Muscle of leg (tissue), 3 donors: ENCODE measurements at regions not wholly inside any gene's neighbourhood (a gene's known extent, or its start where the extent isn't known, plus 50 kb on each side); places are given as distances from the start of the nearest gene placed in this dataset.

Source experiments
- DNase-seq: peaks from one replicate; pipeline ENCODE4 v3.0.0; 2013
- H3K27ac ChIP-seq: one replicate; pipeline ENCODE4 v1.5.1; 2013; ENCODE audit warnings: mild to moderate bottlenecking, low read length, control low read depth
- H3K27me3 ChIP-seq: one replicate; pipeline ENCODE4 v1.6.1; 2013; ENCODE audit warnings: low read length; ENCODE audit not compliant: control insufficient read depth, insufficient read depth
- H3K36me3 ChIP-seq: one replicate; pipeline ENCODE4 v1.6.1; 2013; ENCODE audit warnings: low read length; ENCODE audit not compliant: control insufficient read depth, insufficient read depth
- H3K4me1 ChIP-seq: one replicate; pipeline ENCODE4 v1.6.1; 2013; ENCODE audit warnings: low read length; ENCODE audit not compliant: control insufficient read depth, insufficient read depth
- H3K4me3 ChIP-seq: one replicate; pipeline ENCODE4 v1.5.1; 2013; ENCODE audit warnings: low read length, control low read depth
- H3K9me3 ChIP-seq: replicated peaks from 2 replicates; pipeline ENCODE4 v1.6.1; 2013; ENCODE audit warnings: low read depth, low read length; ENCODE audit not compliant: control insufficient read depth
- whole genome bisulfite sequencing: methylation state at CpG from one replicate; pipeline ENCODE4 v1.1.5; 2013; ENCODE audit warnings: missing lambda C conversion rate; ENCODE audit not compliant: insufficient coverage; 5-methylcytosine and 5-hydroxymethylcytosine counted together

GRCh38 chr2:163207693-163208370 lies 369.3 kb upstream of the KCNH7 start:
- Histone ChIP-seq H3K9me3 (no peaks in the 10 kb centered on the region), H3K27ac (no peak overlapping the region), H3K36me3 (no peaks in the 10 kb centered on the region), H3K4me1 (no peaks in the 10 kb centered on the region), H3K27me3 (no peaks in the 10 kb centered on the region), H3K4me3 (no peak overlapping the region)
- DNase-seq, result no peak
- 80% methylated on average over 1 of the region's 2 CpGs for WGBS

GRCh38 chr2:163205589-163206254 lies 367.2 kb upstream of the KCNH7 start:
- no peak for DNase-seq
- Histone ChIP-seq H3K9me3 (no peaks in the 10 kb centered on the region), H3K4me1 (no peaks in the 10 kb centered on the region), H3K27ac (no peak overlapping the region), H3K27me3 (no peaks in the 10 kb centered on the region), H3K36me3 (no peaks in the 10 kb centered on the region), H3K4me3 (no peak overlapping the region)
- WGBS, result 79% methylated on average over 3 of the region's 7 CpGs

DNA sequence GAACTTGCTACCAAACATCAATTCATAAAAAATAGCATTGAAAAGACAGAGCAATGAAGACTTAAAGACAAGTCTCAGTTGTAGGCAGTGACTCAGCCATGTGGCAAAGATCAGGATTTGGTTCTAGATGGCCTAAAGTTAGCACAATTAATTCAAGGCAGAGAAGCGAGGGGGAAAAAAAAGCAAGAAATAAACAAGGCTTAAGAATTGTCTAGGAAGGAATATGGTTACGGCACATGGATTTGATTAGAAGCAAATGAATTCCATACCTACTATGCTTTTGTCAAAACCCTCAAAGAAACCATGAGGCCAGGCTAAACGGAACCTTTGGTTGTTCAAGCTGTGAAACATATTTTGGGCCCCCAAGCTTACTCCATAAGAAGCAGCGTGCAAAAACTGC lies 362.2 kb upstream of the KCNH7 start:
- no CpG with 5 or more reads among the region's 4 CpGs for WGBS
- Histone ChIP-seq H3K4me3 (no peak overlapping the region), H3K4me1 (no peaks in the 10 kb centered on the region), H3K36me3 (no peaks in the 10 kb centered on the region), H3K9me3 (no peaks in the 10 kb centered on the region), H3K27ac (no peak overlapping the region), H3K27me3 (no peaks in the 10 kb centered on the region)
- no peak for DNase-seq

DNA sequence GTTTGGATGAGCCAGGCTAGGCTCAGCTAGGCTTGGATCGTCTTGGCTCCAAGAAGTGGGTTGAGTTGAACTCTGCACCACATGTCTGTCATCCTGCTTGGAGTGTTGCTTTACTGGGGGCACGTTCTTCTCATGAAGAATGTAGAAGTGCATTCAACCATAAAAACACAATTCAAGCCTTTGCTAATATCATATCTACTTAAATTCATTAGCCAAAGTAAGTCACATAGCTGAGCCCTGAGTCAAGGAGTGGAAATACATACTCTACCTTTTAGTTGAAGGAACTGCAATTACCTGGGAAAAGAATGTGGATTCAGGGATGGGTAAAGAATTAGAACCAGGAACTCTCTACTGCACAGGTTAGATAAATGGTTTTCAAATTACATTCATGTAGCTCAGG lies 360.4 kb upstream of the KCNH7 start:
- H3K36me3 ChIP-seq, result no peaks in the 10 kb centered on the region
- no peak for DNase-seq
- H3K4me1 ChIP-seq, result no peaks in the 10 kb centered on the region
- no peak overlapping the region for H3K4me3 ChIP-seq
- H3K9me3 ChIP-seq, result no peaks in the 10 kb centered on the region
- no peaks in the 10 kb centered on the region for H3K27me3 ChIP-seq
- H3K27ac ChIP-seq, result no peak overlapping the region
- no CpG with 5 or more reads among the region's 2 CpGs for WGBS

- no peak overlapping the region for H3K27ac ChIP-seq
- no peaks in the 10 kb centered on the region for H3K4me1 ChIP-seq
- no peaks in the 10 kb centered on the region for H3K36me3 ChIP-seq
- no peaks in the 10 kb centered on the region for H3K9me3 ChIP-seq
- DNase-seq, result no peak
- no peaks in the 10 kb centered on the region for H3K27me3 ChIP-seq
- 60% methylated on average over 1 of the region's 1 CpG for WGBS
- H3K4me3 ChIP-seq, result no peak overlapping the region
Measured at GRCh38 chr2:163198007-163198406, 359.4 kb upstream of the KCNH7 start.

- DNase-seq, result peak; percentile 50
Measured at GRCh38 chr2:163191372-163191771, 352.8 kb upstream of the KCNH7 start.

DNA sequence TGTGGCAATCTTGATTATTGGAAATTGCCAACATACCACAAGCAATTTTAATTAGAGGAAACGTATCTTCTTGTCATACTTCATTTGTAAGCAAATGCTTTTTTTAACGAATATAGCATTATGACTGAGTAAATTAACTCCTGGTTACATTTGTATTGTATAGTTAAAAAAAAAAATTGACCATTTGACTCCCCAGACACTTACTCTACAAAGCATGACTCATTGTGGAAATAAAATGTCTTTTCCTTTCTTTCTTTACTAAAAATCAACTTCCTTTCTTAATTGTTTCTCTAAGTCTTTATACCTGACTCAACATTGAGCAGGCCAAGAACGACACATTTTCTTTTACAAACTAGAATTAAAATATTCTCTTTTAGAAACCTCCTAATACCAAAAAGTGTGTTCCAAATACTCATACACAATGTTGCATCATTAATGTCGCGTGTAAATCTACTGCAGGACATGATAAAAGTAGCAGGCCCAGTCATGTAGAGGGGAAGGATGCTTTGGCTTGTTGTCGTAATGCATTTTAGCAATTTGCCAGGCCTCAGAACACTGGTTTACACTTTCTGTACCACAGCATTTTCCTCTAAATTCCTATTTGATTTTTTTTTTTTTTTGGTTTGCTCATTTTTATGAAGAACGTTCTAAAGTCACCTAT lies 349.6 kb upstream of the KCNH7 start:
- no peaks in the 10 kb centered on the region for H3K27me3 ChIP-seq
- H3K4me3 ChIP-seq, result no peak overlapping the region
- H3K9me3 ChIP-seq, result no peaks in the 10 kb centered on the region
- no peak for DNase-seq
- no peaks in the 10 kb centered on the region for H3K36me3 ChIP-seq
- no peak overlapping the region for H3K27ac ChIP-seq
- H3K4me1 ChIP-seq, result no peaks in the 10 kb centered on the region
- 100% methylated on average over 1 of the region's 7 CpGs for WGBS

More at GRCh38 chr2:163191372-163191771, 352.8 kb upstream of the KCNH7 start:
- no peak overlapping the region for H3K27ac ChIP-seq
- H3K36me3 ChIP-seq, result no peaks in the 10 kb centered on the region
- H3K4me1 ChIP-seq, result no peaks in the 10 kb centered on the region
- H3K27me3 ChIP-seq, result no peaks in the 10 kb centered on the region
- no peaks in the 10 kb centered on the region for H3K9me3 ChIP-seq
- H3K4me3 ChIP-seq, result no peak overlapping the region

GRCh38 chr2:163187119-163187518 lies 348.6 kb upstream of the KCNH7 start:
- WGBS, result 60% methylated on average over 1 of the region's 2 CpGs
- H3K36me3 ChIP-seq, result no peaks in the 10 kb centered on the region
- no peaks in the 10 kb centered on the region for H3K27me3 ChIP-seq
- H3K4me1 ChIP-seq, result no peaks in the 10 kb centered on the region
- DNase-seq, result no peak
- H3K27ac ChIP-seq, result no peak overlapping the region
- no peaks in the 10 kb centered on the region for H3K9me3 ChIP-seq
- no peak overlapping the region for H3K4me3 ChIP-seq

- no CpG with 5 or more reads among the region's 2 CpGs for WGBS
- no peak overlapping the region for H3K27ac ChIP-seq
- H3K4me1 ChIP-seq, result no peaks in the 10 kb centered on the region
- H3K9me3 ChIP-seq, result no peaks in the 10 kb centered on the region
- no peaks in the 10 kb centered on the region for H3K27me3 ChIP-seq
- H3K36me3 ChIP-seq, result no peaks in the 10 kb centered on the region
- H3K4me3 ChIP-seq, result no peak overlapping the region
- DNase-seq, result no peak
Measured at GRCh38 chr2:163185160-163185559, 346.6 kb upstream of the KCNH7 start.

DNA sequence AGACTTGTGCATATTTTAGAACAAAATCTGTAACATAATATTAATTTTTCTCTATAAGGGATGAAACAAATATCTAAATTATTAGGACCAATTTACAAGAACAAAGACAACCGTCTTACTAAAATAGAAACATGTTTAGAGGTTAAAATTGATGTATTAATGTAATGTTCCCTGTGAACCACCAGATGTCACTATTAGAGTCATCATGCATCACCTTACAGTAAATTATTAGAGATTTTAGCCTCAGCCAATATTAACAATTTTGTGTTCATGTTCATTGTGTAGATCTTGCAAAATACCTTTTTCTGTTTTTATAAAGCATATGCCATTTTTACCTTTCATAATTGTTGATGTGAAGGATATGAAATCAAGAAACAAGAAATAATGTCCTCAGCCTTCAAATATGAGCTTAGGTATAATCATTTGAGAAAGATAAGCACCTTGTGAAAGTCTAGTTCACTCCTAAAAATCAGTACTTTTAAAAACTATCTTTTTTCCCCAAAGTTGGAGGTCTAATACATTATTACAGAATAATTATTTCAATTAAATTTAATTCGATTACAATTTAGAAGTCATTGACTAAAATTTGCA lies 344.3 kb upstream of the KCNH7 start:
- no peak overlapping the region for H3K4me3 ChIP-seq
- WGBS, result no CpG with 5 or more reads among the region's 2 CpGs
- H3K4me1 ChIP-seq, result no peaks in the 10 kb centered on the region
- no peak overlapping the region for H3K27ac ChIP-seq
- H3K27me3 ChIP-seq, result no peaks in the 10 kb centered on the region
- no peaks in the 10 kb centered on the region for H3K36me3 ChIP-seq
- no peaks in the 10 kb centered on the region for H3K9me3 ChIP-seq
- DNase-seq, result peak; percentile 17
